Fibroblast of gingiva (primary cell): ENCODE measurements at regions not wholly inside any gene's neighbourhood (a gene's known extent, or its start where the extent isn't known, plus 50 kb on each side); places are given as distances from the start of the nearest gene placed in this dataset.

Experiments used
- DNase-seq: peaks from one replicate; pipeline ENCODE4 v3.0.0-alpha.2; 2011; ENCODE audit warnings: low read depth

DNA sequence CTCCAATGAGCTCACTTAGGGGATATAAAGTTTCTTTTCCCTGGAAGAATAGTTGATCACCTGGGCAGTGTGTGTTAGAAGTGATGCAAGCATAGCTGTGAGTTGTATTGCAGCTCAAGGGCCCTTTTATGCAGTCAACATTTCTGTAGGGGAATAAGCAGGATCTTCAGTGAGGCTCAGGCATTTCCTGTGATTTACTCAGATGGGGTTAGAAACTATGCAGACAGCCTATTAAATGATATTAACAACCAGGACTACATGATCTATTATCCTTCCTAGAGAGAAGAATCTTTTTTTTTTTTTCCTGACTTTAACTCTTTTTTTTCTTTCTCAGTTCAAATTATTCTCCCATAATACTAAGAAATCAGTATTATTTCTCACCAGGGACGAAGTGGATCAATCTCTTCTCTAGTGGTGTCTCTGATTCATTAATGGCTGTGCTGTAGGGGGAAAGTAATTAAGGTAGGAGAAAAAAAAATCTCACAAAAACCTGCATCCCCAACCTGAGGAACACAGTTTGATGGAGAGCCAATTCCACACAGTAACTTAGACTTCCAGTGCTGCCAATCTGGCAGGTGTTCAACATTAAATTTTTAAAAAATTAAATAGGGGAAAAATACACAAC is 126.4 kb upstream of the SLC10A2 start:
- DNase-seq = no peak

- DNase-seq = no peak
Observed at GRCh38 chr13:103190841-103191240, 124.6 kb upstream of the SLC10A2 start.

GRCh38 chr13:103188713-103189326 is 122.6 kb upstream of the SLC10A2 start:
- no peak for DNase-seq

- DNase-seq = no peak
Observed at GRCh38 chr13:103187721-103188156, 121.5 kb upstream of the SLC10A2 start.

GRCh38 chr13:103184413-103184812 is 118.2 kb upstream of the SLC10A2 start:
- DNase-seq = no peak

GRCh38 chr13:103178986-103179943 is 113.0 kb upstream of the SLC10A2 start:
- DNase-seq = no peak

DNA sequence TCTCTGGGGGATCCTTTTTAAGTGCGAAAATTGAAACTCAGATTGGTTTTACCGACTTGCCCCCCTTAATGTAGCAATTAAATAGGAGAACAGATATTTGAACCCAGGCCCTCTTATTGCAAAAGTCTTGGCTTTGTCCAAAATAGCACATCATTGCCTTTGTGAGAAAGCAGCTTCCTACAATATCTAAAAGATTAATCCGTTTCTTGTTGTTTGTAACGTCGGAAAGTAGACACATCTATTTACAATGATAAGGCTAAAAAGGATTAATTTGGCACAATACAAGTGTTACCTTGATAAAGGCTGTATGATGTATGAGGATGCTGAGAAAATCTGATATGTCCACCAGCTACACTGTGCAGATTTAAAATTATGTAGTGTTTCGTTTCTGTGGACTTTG is 108.7 kb upstream of the SLC10A2 start:
- DNase-seq = no peak

GRCh38 chr13:103168901-103169508 is 102.8 kb upstream of the SLC10A2 start:
- DNase-seq = no peak

GRCh38 chr13:103164251-103164650 is 98.0 kb upstream of the SLC10A2 start:
- DNase-seq = no peak

GRCh38 chr13:103161476-103161875 is 95.3 kb upstream of the SLC10A2 start:
- no peak for DNase-seq

- no peak for DNase-seq
Observed at GRCh38 chr13:103157434-103158145, 91.4 kb upstream of the SLC10A2 start.

GRCh38 chr13:103157016-103157415 is 90.8 kb upstream of the SLC10A2 start:
- no peak for DNase-seq

DNA sequence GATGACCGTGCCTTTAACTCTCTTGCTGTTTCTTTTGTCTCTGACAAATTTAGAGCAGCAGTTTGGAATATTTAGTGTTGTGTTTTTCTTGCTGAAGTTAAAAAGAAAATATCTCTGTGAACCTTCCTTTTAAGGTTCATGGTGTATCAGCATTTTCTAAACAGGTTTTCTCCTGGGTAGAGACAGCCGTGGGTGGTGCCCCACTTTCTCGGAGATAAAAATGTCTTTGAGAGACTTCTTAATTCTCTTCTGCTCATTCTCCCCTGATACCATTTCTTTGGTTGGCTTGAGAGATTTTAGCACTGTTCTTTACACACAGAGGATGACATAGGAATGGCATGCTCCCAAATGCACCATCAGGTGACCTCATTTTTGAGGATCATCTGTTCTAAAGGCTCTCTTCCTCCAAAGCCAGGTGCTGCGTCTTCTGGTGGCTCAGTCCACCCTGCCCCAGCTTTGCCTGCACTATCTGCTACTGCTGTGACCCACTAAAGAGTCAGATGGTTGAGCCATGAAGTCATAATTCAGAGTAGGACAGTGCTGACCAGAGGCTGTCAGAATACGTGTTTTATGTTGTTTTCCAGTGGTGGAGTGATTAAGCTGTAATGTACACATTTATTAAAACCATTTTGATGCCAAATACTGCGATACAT is 90.3 kb upstream of the SLC10A2 start:
- DNase-seq = no peak

DNA sequence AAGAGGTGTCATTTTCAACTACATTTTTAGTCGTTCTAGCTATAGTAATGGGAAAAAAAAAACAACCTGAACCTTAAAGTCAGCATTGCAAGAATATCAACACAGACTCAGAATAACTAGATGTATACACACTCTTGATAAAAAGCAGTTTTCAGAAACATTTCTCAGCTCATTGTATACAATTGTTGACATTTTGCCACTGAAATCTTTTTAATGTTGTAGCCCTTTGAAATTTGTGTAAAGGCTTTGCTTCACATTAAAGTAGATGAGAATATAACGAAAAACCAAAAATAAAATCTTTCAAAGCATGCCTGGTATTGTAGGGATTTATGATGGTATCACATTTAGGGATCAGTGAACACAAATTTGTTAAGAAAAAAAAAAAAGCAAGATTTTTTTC is 87.2 kb upstream of the SLC10A2 start:
- DNase-seq = no peak

GRCh38 chr13:103147961-103148360 is 81.7 kb upstream of the SLC10A2 start:
- DNase-seq = no peak

- DNase-seq = no peak
Observed at GRCh38 chr13:103145442-103145841, 79.2 kb upstream of the SLC10A2 start.

DNA sequence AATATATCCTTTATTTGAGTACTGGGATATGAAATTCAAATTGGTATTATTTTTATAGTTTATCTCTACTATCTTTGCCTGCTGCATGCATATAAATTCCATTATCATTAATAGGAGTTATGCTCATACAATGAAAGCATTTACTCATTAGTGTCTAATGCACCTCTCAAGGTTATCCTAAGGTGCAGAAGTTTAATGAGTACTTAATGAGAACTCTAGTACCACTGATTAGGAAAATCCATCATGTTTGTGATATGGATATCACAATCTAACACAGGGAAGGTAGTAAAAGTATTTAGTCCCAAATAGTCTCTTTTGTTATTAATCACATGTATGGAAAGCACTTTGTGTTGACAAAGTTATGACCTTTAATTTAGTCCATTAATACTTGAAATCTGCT is 77.2 kb upstream of the SLC10A2 start:
- DNase-seq = no peak

GRCh38 chr13:103142151-103142550 is 75.9 kb upstream of the SLC10A2 start:
- DNase-seq = no peak

DNA sequence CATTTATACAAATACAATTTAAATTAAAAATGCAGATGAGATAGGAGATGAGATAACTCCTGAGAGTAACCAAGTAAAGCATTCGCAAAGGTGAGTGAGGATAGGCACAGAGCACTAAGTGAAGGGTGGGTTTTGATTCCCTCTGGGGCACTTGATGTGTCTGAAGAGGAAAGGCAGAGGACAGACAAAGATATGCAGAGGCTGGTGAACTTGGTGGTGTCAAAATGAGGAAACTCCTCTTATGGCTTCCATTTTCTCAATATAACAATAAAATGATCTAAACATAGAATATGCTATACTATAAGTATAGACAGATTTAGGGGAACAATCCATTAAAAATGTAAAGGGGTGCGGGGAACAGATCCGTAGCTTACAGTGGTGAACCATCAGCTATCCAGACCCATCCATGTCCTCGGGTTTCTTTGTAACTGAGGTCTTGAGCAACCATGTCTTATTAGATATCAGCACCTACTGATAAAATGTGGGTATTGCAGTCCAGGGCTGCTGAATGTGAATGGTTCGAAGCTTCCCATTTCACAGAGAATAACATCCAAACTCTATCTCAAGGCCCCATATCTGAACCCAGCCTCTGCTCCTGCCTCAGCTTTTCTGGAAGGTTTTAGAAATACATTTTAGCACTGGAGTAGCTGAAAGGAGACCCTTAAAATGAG is 73.9 kb upstream of the SLC10A2 start:
- DNase-seq = no peak

DNA sequence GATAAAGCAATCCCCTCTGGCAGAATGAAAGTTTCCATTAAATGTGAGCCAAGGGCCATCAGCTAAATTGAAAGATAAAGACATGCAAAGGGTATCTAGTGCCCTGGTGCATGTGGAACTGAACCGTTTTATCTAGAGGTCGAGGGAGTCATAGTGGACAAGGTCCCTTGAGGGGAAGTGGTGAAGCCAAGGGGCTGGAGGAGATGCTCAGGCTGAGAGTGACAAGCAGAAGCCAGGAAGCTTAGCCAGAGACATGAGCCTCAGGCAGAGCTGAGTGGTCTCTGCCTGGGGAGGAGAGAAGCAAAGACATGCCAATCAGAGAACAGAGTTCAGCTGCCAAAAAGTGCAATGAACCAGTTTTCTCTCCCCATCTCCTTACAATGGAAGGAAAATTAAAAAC is 68.1 kb upstream of the SLC10A2 start:
- DNase-seq = no peak

- DNase-seq = no peak
Observed at GRCh38 chr13:103133556-103133955, 67.3 kb upstream of the SLC10A2 start.
